ENCODE measurements at regions not wholly inside any gene's neighbourhood (a gene's known extent, or its start where the extent isn't known, plus 50 kb on each side); places are given as distances from the start of the nearest gene placed in this dataset.

DNA sequence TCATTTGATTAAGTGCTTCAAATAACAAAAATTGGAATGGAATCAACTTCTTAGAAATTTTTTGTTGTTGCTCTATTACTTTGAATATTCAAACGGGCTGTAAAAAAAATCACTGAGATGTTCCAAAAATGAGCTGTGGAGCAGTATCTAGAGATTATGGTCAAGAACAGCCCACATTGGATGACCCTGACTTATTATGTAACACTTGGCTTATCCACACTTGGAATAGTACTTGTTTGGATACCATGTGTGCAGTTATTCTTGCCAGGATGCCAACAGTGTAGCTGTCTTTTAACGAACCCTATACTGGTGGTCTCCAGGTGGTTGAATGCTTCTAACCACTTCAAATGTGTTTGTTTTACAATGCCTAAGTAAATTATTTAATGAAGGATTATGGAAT, 64.9 kb upstream of the CAMK2D start:
- TF ChIP-seq, protein P1, sequence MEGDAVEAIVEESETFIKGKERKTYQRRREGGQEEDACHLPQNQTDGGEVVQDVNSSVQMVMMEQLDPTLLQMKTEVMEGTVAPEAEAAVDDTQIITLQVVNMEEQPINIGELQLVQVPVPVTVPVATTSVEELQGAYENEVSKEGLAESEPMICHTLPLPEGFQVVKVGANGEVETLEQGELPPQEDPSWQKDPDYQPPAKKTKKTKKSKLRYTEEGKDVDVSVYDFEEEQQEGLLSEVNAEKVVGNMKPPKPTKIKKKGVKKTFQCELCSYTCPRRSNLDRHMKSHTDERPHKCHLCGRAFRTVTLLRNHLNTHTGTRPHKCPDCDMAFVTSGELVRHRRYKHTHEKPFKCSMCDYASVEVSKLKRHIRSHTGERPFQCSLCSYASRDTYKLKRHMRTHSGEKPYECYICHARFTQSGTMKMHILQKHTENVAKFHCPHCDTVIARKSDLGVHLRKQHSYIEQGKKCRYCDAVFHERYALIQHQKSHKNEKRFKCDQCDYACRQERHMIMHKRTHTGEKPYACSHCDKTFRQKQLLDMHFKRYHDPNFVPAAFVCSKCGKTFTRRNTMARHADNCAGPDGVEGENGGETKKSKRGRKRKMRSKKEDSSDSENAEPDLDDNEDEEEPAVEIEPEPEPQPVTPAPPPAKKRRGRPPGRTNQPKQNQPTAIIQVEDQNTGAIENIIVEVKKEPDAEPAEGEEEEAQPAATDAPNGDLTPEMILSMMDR (conservative IDR thresholded peaks at IDR 0.05; ENCODE audit: low read depth, low read length) = no peak
- no peak for TF ChIP-seq EZH2 (IDR thresholded peaks at IDR 0.05; ENCODE audit: borderline replicate concordance, low read depth, low read length, poor library complexity, severe bottlenecking)
